GM21576 (cell line): ENCODE measurements at regions not wholly inside any gene's neighbourhood (a gene's known extent, or its start where the extent isn't known, plus 50 kb on each side); places are given as distances from the start of the nearest gene placed in this dataset.
"Not testable (repeated sequence)": the region's sequence is repeated elsewhere in the genome, so short reads cannot be mapped to it uniquely, and the experiment has no call there.

Experiments
- ATAC-seq: cut with Tn5 transposase; IDR thresholded peaks from one replicate; pipeline ENCODE4 v1.9.1; 2021; ENCODE audit warnings: mild to moderate bottlenecking, moderate library complexity; ENCODE audit not compliant: unreplicated experiment

GRCh38 chr5:71821029-71821428 lies 102.0 kb downstream of the CARTPT start:
- ATAC-seq = no peak

- not testable (repeated sequence) for ATAC-seq
Measured at GRCh38 chr5:71822065-71822464, 103.0 kb downstream of the CARTPT start.

GRCh38 chr5:71825992-71826391 lies 106.9 kb downstream of the CARTPT start:
- no peak for ATAC-seq

DNA sequence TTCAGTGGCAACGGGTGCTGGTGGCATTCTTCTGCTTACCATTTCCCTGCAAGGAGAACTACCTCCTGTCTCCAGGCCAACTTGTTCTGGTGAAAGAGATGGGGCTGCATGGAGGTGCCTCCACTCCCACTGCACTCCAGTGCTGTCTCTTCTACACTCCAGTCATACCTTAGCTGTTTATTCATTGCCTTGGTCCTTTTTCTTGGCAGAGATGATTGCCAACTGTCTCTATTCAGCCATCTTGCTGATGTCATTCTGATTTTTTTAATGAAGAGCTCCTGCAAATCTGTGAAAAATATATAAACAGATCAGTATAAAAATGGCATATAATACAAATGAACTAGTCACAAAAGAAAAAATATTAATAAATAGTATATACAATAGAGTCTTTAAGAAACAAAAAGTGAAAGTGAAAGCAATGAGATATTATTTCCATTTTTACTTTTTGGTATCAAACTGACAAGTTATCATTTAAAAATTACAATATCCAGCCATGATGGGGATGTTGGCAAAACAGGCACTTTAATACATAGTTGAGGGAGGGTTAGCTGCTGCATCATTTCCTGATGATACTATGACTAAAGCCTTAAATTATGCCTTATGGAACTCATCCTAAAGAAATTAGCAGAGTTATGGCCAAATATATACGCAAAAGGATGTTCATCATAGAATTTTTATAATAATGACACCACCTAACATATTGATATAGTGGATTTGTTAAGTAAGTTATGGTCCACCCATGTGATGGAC lies 109.4 kb downstream of the CARTPT start:
- ATAC-seq = no peak

DNA sequence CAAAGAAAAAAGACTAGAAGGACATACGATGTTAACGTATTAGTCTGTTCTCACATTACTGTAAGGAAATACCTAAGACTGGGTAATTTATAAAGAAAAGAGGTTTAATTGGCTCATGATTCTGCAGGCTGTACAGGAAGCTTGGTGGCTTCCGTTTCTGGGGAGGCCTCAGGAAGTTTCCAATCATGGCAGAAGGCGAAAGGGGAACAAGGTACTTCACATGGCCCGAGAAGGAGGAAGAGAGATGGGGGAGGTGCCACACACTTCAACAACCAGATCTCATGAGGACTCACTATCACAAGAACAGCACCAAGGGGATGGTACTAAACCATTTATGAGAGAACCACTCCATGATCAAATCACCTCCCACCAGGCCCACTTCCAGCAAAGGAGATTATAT lies 110.1 kb downstream of the CARTPT start:
- no peak for ATAC-seq

DNA sequence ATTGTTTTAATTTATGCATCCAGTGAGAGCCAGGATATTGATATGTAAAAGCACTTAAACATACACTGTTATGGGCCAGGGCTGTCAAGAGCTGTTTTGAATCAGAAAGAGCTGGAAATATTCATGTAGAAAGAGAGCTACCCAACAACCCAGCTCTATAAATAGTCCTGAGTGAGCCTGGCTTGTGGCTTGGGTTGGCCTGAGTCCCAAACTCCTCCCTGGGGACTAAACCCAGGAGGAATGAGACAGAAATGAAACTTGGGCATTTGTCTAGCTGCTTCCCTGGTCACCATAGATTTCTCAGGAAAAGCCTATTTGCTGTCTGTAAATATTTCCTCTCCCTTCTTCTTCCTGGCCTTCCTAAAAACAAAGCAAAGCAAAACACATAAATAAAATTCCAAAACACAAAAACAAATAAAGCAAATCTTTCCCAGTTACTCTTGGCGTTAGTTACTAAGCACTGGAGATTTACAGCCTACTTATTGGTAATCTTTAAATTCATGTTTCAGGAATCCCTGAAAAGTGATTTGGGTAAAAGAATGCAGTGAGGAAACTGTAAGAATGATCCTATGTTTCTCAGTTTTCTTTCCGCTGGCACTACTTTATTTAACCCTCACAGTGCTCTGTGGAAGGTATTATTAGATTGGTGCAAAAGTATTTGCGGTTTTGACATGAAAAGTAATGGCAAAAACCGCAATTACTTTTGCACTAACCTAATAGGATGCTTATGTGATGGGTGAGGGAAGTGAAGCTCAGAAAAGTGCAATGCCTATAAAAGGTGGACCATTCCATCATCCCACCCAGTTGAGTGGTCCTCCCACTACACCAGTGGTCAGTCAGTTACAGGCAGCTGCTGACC lies 111.8 kb downstream of the CARTPT start:
- no peak for ATAC-seq

- ATAC-seq = no peak
Measured at GRCh38 chr5:71832812-71833715, 114.0 kb downstream of the CARTPT start.

- no peak for ATAC-seq
Measured at GRCh38 chr5:71834601-71835000, 115.5 kb downstream of the CARTPT start.

DNA sequence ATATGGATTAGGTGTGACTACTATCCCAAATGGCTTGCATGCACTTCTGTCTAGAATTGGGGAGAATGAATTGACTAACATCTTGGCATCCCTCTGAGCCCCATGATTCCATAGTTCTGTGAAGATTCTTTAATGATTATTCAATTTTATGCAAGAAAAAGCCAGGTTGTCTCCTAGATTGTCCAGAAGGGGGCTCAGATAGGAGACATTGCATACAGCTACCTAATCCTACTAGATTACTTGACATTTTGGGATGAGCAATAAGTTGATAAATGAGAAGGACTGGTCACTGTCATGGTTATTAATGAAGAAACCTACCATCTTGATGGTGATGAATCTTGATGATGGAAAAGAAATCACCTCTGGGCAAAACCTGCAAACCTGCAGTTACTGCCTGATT lies 117.0 kb downstream of the CARTPT start:
- ATAC-seq = no peak

GRCh38 chr5:71836559-71837112 lies 117.6 kb downstream of the CARTPT start:
- no peak for ATAC-seq

DNA sequence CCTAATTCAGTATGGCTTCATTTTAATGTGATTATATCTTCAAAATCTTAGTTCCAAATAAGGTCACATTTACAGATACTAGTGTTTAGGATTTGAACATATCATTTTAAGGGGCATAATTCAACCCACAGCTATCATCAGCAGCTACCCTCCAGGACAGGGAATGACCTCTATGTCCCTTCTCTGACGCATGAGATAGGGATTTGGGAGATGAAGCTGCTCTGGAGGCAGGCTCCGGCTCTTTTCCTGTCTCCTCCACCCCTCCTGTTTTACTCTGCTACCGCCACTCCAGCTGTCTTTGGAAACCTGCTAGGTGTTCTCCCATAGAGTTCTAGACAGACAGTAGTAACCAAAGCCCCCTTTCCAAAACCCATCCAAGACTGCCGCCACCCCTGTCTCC lies 119.2 kb downstream of the CARTPT start:
- no peak for ATAC-seq

GRCh38 chr5:71839096-71839884 lies 120.2 kb downstream of the CARTPT start:
- no peak for ATAC-seq

GRCh38 chr5:71841107-71841506 lies 122.0 kb downstream of the CARTPT start:
- no peak for ATAC-seq

DNA sequence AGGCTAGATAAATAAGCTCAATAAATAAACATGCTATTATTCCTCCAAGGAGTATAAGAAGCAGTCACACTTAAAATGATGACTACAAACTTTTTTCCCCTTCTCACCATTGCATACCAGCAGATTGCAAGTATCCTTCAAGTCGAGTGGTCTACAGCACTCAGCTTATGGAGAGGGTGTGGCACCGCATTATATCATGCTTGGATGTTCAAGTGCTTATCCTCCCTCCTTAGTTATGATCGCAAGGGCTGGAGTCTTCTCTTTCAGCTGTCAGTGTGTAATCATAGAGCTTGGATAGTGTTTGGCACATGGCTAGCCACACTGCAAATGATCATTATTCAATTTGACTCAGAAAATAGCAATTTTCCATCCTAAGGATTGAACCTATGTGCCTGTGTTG lies 124.0 kb downstream of the CARTPT start:
- no peak for ATAC-seq

- no peak for ATAC-seq
Measured at GRCh38 chr5:71844862-71845261, 125.8 kb downstream of the CARTPT start.

DNA sequence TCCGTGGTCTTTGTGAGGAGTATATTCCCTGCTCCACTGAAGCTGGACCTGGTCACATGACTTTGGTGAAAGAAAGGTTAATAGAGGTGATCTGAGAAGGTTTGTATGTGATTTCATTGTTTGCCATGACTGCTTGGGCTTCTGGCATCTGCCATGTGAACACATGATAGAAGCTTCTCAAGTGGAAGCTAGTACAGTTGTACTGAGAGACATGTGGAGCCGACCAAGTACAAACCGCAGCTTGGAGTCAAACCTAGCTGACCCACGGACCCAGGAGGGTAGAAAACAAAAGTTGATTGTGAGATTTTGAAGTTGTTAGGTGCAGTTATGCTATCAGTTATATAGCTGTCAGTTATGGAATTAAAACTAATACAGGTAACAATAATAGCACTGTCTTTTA lies 140.4 kb downstream of the CARTPT start:
- ATAC-seq = no peak

GRCh38 chr5:71860048-71860447 lies 141.0 kb downstream of the CARTPT start:
- no peak for ATAC-seq

DNA sequence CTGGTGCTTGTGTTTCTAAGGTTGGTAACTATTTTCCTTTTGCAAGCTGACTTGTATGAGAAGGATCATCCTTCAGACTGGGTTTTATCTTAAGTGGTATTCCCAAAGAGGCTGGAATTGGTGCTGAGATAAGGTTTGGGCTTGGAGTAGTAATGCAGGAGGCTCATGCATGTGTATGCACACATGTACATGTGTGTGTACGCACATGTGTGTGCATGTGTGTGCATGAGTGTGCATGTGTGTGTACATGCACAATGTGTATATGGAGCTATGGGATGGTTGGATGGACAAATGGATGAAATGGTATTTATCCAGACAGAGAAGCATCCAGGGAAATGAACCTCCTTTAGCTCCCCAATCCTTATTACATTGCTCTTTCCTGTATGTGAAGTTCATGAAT lies 142.6 kb downstream of the CARTPT start:
- no peak for ATAC-seq

DNA sequence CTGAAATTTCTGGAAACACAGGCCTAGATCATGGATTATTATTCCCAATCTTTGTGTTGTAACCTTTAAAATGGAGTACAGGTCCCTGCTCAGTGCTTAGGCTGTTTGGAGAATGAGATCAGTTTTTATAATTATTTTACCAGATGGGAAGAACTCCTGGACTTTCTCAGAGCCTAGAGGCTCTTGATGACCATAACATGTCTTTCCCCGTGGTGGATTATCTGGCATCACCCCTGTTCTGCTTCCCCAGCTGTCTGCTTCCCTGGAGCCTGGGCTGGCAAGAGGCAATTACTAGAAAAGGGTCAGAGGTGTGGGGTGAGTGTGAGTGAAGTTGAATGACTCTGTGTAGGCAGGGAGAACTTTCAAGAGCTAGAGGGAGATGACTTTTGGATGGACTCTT lies 143.0 kb downstream of the CARTPT start:
- ATAC-seq = no peak

DNA sequence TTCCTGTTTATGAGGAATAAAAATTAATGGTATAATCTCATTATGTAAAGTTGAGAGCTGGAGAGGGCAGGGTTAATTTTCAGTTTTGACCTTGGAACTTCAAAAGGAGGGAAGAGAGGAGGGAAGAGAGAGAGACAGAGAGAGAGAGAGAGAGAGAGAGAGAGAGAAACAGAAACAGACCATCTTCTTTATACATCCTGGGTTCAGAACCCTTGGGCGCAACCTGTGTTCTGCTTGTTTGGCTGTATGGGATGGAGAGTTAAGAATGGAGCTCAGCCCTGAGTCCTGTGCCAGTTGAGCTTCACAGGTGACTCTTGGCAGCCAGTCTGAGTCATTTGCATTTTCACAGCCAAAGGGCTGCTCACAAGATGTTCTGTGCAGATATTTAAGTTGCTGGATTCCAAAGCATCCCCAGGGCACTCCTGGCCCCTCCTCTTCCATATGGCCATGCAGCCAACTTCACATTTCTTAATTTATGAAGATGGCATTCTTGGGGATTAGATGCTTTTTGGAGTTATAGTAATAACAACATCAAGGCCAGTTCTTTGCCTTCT lies 143.5 kb downstream of the CARTPT start:
- no peak for ATAC-seq
